ENCODE measurements at regions not wholly inside any gene's neighbourhood (a gene's known extent, or its start where the extent isn't known, plus 50 kb on each side); places are given as distances from the start of the nearest gene placed in this dataset.

GRCh38 chr19:29324291-29324680 lies 111.3 kb upstream of the UQCRFS1 start:
- TF ChIP-seq CTCF (IDR thresholded peaks at IDR 0.05) (no peak), POLR2AphosphoS5 (IDR thresholded peaks at IDR 0.05) (no peak), POLR2A (IDR thresholded peaks at IDR 0.05) (no peak), EP300 (IDR thresholded peaks at IDR 0.05) (no peak)
